ENCODE measurements at regions not wholly inside any gene's neighbourhood (a gene's known extent, or its start where the extent isn't known, plus 50 kb on each side); places are given as distances from the start of the nearest gene placed in this dataset.

DNA sequence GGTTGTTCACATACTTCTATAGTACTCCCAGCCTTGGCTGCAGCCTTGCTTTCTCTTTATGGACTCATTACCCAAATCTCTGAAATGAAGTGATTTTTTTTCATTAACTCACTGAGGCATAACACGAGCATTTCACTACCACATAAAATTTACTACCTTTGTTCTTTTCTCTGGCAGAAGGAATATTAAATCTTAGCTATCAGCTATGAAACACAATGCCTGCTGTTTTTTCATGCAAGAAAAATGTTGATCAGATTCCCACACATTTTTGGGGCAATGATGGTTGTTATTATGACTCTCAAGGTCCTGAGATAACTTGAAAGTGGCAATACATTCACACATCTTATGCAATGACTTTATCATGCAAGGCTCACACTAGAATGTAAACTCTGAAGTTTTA, 225.3 kb upstream of the ATP2B1 start:
- TF ChIP-seq POLR2AphosphoS5 (IDR thresholded peaks at IDR 0.05), result no peak
- no peak for TF ChIP-seq CTCF (IDR thresholded peaks at IDR 0.05)
